H9 (cell line): ENCODE measurements at regions not wholly inside any gene's neighbourhood (a gene's known extent, or its start where the extent isn't known, plus 50 kb on each side); places are given as distances from the start of the nearest gene placed in this dataset.

Source experiments
- DNase-seq: peaks from one replicate; pipeline ENCODE4 v3.0.0-alpha.2; 2017
- H2AFZ ChIP-seq: one replicate; pipeline ENCODE4 v1.6.1; 2013; ENCODE audit warnings: mild to moderate bottlenecking, low read length, control low read depth, moderate library complexity
- H2AK5ac ChIP-seq: 2 replicates; pipeline ENCODE4 v1.6.1; 2013; ENCODE audit warnings: low read length, control low read depth, mixed read lengths; ENCODE audit not compliant: insufficient read length
- H2BK120ac ChIP-seq: one replicate; pipeline ENCODE4 v1.6.1; 2013; ENCODE audit warnings: low read depth, mild to moderate bottlenecking, low read length, control low read depth, inconsistent platforms; ENCODE audit not compliant: poor library complexity, severe bottlenecking
- H2BK12ac ChIP-seq: 2 replicates; pipeline ENCODE4 v1.6.1; 2013; ENCODE audit warnings: low read length, control low read depth, mixed read lengths, low read depth; ENCODE audit not compliant: insufficient read length
- H2BK15ac ChIP-seq: 2 replicates; pipeline ENCODE4 v1.6.1; 2013; ENCODE audit warnings: low read depth, low read length, control low read depth
- H2BK20ac ChIP-seq: one replicate; pipeline ENCODE4 v1.6.1; 2013; ENCODE audit warnings: low read depth, mild to moderate bottlenecking, low read length, control low read depth, inconsistent platforms; ENCODE audit not compliant: poor library complexity, severe bottlenecking
- H2BK5ac ChIP-seq: 2 replicates; pipeline ENCODE4 v1.6.1; 2013; ENCODE audit warnings: low read length, control low read depth, mixed read lengths; ENCODE audit not compliant: insufficient read length
- H3K14ac ChIP-seq: 2 replicates; pipeline ENCODE4 v1.6.1; 2013; ENCODE audit warnings: low read length, control low read depth; ENCODE audit not compliant: insufficient read depth
- H3K18ac ChIP-seq: 2 replicates; pipeline ENCODE4 v1.6.1; 2013; ENCODE audit warnings: low read depth, mild to moderate bottlenecking, mixed read lengths, low read length, control low read depth; ENCODE audit not compliant: insufficient read length
- H3K23ac ChIP-seq: 2 replicates; pipeline ENCODE4 v1.6.1; 2013; ENCODE audit warnings: low read length, control low read depth, mixed read lengths, low read depth; ENCODE audit not compliant: insufficient read length
- H3K23me2 ChIP-seq: 2 replicates; pipeline ENCODE4 v1.6.1; 2013; ENCODE audit warnings: low read depth, mild to moderate bottlenecking, mixed read lengths, low read length, control low read depth; ENCODE audit not compliant: insufficient read length, poor library complexity, severe bottlenecking
- H3K27ac ChIP-seq: 2 replicates; pipeline ENCODE4 v1.5.1; 2013; ENCODE audit warnings: low read length, control low read depth, mixed read lengths, low read depth; ENCODE audit not compliant: insufficient read length
- H3K27me3 ChIP-seq: 2 replicates; pipeline ENCODE4 v1.6.1; 2013; ENCODE audit warnings: low read length, control low read depth, inconsistent platforms; ENCODE audit not compliant: insufficient read depth
- H3K4ac ChIP-seq: 2 replicates; pipeline ENCODE4 v1.6.1; 2013; ENCODE audit warnings: low read depth, mild to moderate bottlenecking, control low read depth, inconsistent platforms, low read length, moderate library complexity
- H3K4me1 ChIP-seq: 2 replicates; pipeline ENCODE4 v1.6.1; 2013; ENCODE audit warnings: low read length, control low read depth, inconsistent platforms; ENCODE audit not compliant: insufficient read depth
- H3K4me2 ChIP-seq: 2 replicates; pipeline ENCODE4 v1.6.1; 2013; ENCODE audit warnings: low read length, control low read depth, mixed read lengths; ENCODE audit not compliant: insufficient read length, insufficient read depth
- H3K56ac ChIP-seq: 2 replicates; pipeline ENCODE4 v1.6.1; 2013; ENCODE audit warnings: low read depth, mild to moderate bottlenecking, mixed read lengths, low read length, control low read depth; ENCODE audit not compliant: insufficient read length
- H3K79me1 ChIP-seq: 2 replicates; pipeline ENCODE4 v1.6.1; 2013; ENCODE audit warnings: low read depth, mild to moderate bottlenecking, moderate library complexity, low read length, control low read depth, inconsistent platforms; ENCODE audit not compliant: insufficient read depth, poor library complexity, severe bottlenecking
- H3K79me2 ChIP-seq: 2 replicates; pipeline ENCODE4 v1.6.1; 2013; ENCODE audit warnings: low read length, control low read depth, inconsistent platforms; ENCODE audit not compliant: insufficient read depth
- H3K9ac ChIP-seq: 2 replicates; pipeline ENCODE4 v1.6.1; 2013; ENCODE audit warnings: low read length, control low read depth, mixed read lengths; ENCODE audit not compliant: insufficient read length; ENCODE audit errors: extremely low read depth
- H3K9me3 ChIP-seq: one replicate; pipeline ENCODE4 v1.6.1; 2013; ENCODE audit warnings: low read depth, low read length, inconsistent platforms; ENCODE audit not compliant: control insufficient read depth
- H3T11ph ChIP-seq: one replicate; pipeline ENCODE4 v1.6.1; 2013; ENCODE audit warnings: mild to moderate bottlenecking, low read length, control low read depth, inconsistent platforms
- H4K20me1 ChIP-seq: one replicate; pipeline ENCODE4 v1.6.1; 2013; ENCODE audit not compliant: control insufficient read depth, insufficient read length, insufficient read depth
- H4K5ac ChIP-seq: 2 replicates; pipeline ENCODE4 v1.6.1; 2013; ENCODE audit warnings: low read depth, mild to moderate bottlenecking, mixed read lengths, low read length, control low read depth; ENCODE audit not compliant: insufficient read length
- H4K8ac ChIP-seq: replicated peaks from 2 replicates; pipeline ENCODE4 v1.6.1; 2013; ENCODE audit warnings: low read length, control low read depth, mixed read lengths, low read depth; ENCODE audit not compliant: insufficient read length
- H4K91ac ChIP-seq: 2 replicates; pipeline ENCODE4 v1.6.1; 2013; ENCODE audit warnings: low read depth, mild to moderate bottlenecking, moderate library complexity, mixed read lengths, low read length, control low read depth; ENCODE audit not compliant: insufficient read length
- H3K27ac Mint-ChIP-seq, 3 experiments: 2 replicates in 2 of 3; 3 replicates in 1 of 3; pipeline ENCODE4 v1.8.0; 2020 to 2021; ENCODE audit warnings: mixed read lengths in 3 of 3, mild to moderate bottlenecking in 1 of 3, moderate library complexity in 1 of 3
- H3K27me3 Mint-ChIP-seq: 2 replicates; pipeline ENCODE4 v1.8.0; 2021; ENCODE audit warnings: low read depth, mild to moderate bottlenecking, moderate library complexity, mixed read lengths
- H3K36me3 Mint-ChIP-seq, 3 experiments: 2 replicates in 2 of 3; 3 replicates in 1 of 3; pipeline ENCODE4 v1.8.0; 2020 to 2021; ENCODE audit warnings: low read depth in 3 of 3, mixed read lengths in 3 of 3; ENCODE audit not compliant: insufficient read depth in 1 of 3
- H3K4me1 Mint-ChIP-seq, 2 experiments: 2 replicates each; pipeline ENCODE4 v1.8.0; 2020; ENCODE audit warnings: mixed read lengths in 2 of 2
- H3K4me3 Mint-ChIP-seq, 2 experiments: 2 replicates in 1 of 2; 3 replicates in 1 of 2; pipeline ENCODE4 v1.8.0; 2020 to 2021; ENCODE audit warnings: mild to moderate bottlenecking in 2 of 2, mixed read lengths in 2 of 2, moderate library complexity in 1 of 2
- H3K9me3 Mint-ChIP-seq, 2 experiments: 2 replicates in 1 of 2; 3 replicates in 1 of 2; pipeline ENCODE4 v1.8.0; 2020; ENCODE audit warnings: mild to moderate bottlenecking in 2 of 2, mixed read lengths in 2 of 2, moderate library complexity in 1 of 2
- WGBS: extraction: QIAGEN DNeasy Blood & Tissue Kit; methylation state at CpG from one replicate; pipeline ENCODE4 v1.1.7; 2013; ENCODE audit warnings: missing lambda C conversion rate, low lambda C conversion rate, mixed read lengths; ENCODE audit not compliant: insufficient read length; ENCODE audit errors: extremely low coverage; 5-methylcytosine and 5-hydroxymethylcytosine counted together
- TF ChIP-seq, protein P1 (sequence below): fragments of 200-600 bp; sonication (generic); conservative IDR thresholded peaks from 3 replicates; pipeline ENCODE4 v1.8.0; 2021; ENCODE audit warnings: antibody characterized with exemption, mild to moderate bottlenecking

DNA sequence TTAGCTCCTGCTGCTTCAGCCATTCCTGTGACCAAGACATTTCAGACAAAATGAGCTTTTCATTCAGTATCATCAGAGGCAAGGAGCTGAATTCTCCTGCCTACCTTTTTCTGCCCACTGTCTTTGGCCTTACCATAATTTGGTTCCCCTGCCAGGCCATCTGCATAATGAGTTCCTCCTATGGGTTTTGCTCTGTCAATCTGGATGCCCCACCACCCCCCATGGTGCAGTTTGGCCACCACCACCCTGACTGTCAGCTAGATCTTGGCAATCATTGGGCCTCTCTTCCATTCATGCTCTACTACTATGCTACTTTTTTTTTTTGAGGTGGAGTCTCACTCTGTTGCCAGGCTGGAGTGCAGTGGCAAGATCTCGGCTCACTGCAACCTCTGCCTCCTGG is 169.2 kb upstream of the ZKSCAN2 start:
- Histone ChIP-seq H3K27me3 (no peaks in the 10 kb centered on the region), H3K79me1 (no peaks in the 10 kb centered on the region), H3K9ac (no peak overlapping the region), H2BK15ac (no peak overlapping the region; the same call in 1 of the 2 replicates), H3K9me3 (no peaks in the 10 kb centered on the region), H4K20me1 (no peaks in the 10 kb centered on the region), H3K18ac (no peak overlapping the region), H3K14ac (no peak overlapping the region), H2BK20ac (no peak overlapping the region), H2BK120ac (no peak overlapping the region), H3K4ac (no peak overlapping the region), H2BK12ac (no peak overlapping the region), H3K4me1 (no peaks in the 10 kb centered on the region; the same call in 1 of the 2 replicates), H4K5ac (no peak overlapping the region), H3K27ac (no peak overlapping the region), H3K4me2 (no peak overlapping the region), H3K79me2 (no peaks in the 10 kb centered on the region), H3T11ph (no peak overlapping the region), H2BK5ac (no peak overlapping the region), H4K91ac (no peak overlapping the region), H2AK5ac (no peak overlapping the region), H3K23me2 (no peaks in the 10 kb centered on the region), H3K56ac (no peak overlapping the region), H2AFZ (no peak overlapping the region), H3K23ac (no peak overlapping the region), H4K8ac (no peak overlapping the region)
- no CpG with 5 or more reads among the region's 1 CpG for WGBS
- Mint-ChIP-seq H3K36me3 (no peaks in the 10 kb centered on the region; a peak in 1 of 7 replicates), H3K4me1 (no peaks in the 10 kb centered on the region; a peak in 1 of 4 replicates), H3K27ac (no peak overlapping the region), H3K27me3 (peaks cover 1% of the 10 kb centered on the region; the same call in 1 of the 2 replicates), H3K9me3 (peaks cover 0 to 8% of the 10 kb centered on the region in 2 experiments; a peak in 2 of 5 replicates), H3K4me3 (no peak overlapping the region; a peak in 1 of 5 replicates)
- TF ChIP-seq, protein P1, sequence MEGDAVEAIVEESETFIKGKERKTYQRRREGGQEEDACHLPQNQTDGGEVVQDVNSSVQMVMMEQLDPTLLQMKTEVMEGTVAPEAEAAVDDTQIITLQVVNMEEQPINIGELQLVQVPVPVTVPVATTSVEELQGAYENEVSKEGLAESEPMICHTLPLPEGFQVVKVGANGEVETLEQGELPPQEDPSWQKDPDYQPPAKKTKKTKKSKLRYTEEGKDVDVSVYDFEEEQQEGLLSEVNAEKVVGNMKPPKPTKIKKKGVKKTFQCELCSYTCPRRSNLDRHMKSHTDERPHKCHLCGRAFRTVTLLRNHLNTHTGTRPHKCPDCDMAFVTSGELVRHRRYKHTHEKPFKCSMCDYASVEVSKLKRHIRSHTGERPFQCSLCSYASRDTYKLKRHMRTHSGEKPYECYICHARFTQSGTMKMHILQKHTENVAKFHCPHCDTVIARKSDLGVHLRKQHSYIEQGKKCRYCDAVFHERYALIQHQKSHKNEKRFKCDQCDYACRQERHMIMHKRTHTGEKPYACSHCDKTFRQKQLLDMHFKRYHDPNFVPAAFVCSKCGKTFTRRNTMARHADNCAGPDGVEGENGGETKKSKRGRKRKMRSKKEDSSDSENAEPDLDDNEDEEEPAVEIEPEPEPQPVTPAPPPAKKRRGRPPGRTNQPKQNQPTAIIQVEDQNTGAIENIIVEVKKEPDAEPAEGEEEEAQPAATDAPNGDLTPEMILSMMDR = no peak
- DNase-seq = no peak
